GM12892 (cell line): ENCODE measurements at regions not wholly inside any gene's neighbourhood (a gene's known extent, or its start where the extent isn't known, plus 50 kb on each side); places are given as distances from the start of the nearest gene placed in this dataset.

ENCODE experiments used
- DNase-seq: peaks from one replicate; pipeline ENCODE4 v3.0.0; 2011; ENCODE audit not compliant: insufficient read length
- FAIRE-seq: peaks from 2 replicates; lab custom pipeline; 2011; peaks lifted over from hg19 to GRCh38; lab: Jason Lieb, UNC
- POLR2A ChIP-seq: IDR thresholded peaks from 2 replicates; pipeline ENCODE4 v1.6.1; 2011; ENCODE audit warnings: low read depth, low read length, control low read depth
- POLR2AphosphoS5 ChIP-seq: IDR thresholded peaks from 2 replicates; pipeline ENCODE4 v1.6.1; 2011; ENCODE audit warnings: low read depth, low read length, control low read depth
- TAF1 ChIP-seq: IDR thresholded peaks from 2 replicates; pipeline ENCODE4 v1.6.1; 2011; ENCODE audit warnings: low read depth, mild to moderate bottlenecking, control low read depth, low read length, borderline replicate concordance

DNA sequence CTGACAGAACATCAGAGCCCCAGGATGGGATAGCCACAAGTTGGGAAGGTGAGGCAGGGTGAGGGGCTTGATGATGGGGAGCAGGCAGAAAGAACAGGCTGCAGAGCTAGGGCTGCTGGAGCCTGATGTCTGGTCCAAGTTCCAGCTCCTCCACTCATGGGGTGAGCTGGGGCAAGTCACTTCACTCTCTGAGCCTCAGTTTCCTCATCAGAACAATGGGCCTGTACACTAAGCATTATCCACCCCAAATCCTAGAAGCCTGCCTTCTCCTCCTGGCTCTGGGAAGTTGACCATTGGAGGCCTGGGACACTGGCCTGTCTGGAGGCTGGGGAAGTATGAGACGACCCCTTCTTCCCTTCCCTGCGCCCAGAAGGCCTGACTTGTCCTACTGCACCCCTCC, 51.8 kb upstream of the PSD2 start:
- FAIRE-seq (no peak), DNase-seq (no peak)
- TF ChIP-seq TAF1 (no peak), POLR2AphosphoS5 (no peak), POLR2A (no peak)

- no peak for FAIRE-seq
- no peak for DNase-seq
- no peak for TF ChIP-seq TAF1
- no peak for TF ChIP-seq POLR2A
- no peak for TF ChIP-seq POLR2AphosphoS5
Measured at GRCh38 chr5:139744471-139745131, 51.0 kb upstream of the PSD2 start.

DNA sequence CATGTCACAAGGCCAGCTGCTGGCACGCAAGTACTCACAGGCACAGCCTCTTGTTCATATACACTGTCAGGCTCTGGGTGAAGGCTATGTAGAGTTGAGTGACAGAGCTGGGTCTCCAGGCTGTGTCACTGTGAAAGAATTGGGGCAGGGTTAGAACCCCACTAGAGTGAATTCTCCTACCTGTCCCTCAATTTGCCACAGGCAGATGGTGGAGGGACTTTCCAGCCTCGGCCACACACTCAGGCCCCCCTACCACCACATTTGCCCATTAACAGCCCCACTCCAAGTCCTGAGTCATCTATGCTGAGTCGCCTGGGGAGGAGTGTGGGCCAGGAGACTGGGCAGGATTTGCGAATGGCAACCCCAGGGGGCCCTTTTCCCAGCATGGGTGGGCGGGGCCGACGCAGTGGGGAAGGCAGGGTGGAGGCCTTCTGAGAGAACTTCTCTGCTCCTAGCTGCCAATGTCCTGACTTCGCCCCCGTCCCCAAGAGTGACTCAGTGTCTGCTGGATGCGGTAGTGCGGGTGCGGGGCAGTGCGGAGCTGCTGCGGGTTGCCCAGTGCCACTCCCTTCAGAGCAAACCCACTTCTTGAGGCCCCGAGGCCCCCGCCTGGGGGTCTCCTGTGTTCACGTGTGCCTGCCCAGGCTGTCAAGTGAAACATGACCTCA, 50.3 kb upstream of the PSD2 start:
- FAIRE-seq: no peak
- TF ChIP-seq TAF1 (no peak), POLR2AphosphoS5 (no peak), POLR2A (no peak)
- DNase-seq: no peak

DNA sequence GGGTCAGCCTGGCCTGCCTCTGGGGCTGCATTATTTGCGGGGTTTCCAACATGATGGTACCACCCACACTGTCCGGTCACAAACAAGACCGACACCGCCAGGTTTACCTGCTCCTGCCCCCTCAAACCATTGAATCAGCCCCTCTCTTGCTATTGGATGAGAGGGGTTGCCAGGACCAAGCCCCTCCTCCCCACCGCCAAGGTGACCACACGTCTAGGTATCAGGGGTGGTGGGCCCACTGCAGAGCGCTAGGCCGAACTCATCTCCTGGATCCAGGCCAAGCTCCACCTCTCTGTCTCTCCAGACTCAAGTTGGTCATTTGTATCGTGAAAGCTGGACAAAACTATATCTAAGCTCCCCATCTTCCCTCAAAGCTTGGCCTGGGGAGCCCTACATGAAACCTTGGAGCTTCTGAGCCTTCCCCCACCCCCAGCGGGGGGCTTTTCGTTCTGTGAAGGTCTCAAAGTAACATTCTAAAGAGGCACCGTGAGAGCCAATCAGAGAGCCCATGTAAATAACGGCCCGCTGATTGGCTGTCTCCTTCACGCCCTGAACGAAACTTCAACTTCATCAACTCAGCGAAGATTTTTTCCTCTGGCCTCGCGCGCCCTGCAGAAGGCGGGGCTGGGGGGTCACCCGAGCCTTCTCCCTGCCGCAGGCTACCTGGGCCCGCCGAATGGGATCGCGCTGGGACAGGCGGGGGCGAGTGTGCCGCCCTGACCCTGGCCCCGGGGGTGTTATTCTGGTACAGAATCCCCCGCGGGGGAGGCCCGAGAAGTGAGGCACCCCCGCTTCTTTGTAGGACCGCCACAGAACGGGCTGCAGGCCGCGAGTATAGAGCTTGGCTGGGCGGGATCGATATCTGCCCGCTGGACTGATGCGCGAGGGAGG, 49.6 kb upstream of the PSD2 start:
- DNase-seq (no peak), FAIRE-seq (peak; percentile 69)
- TF ChIP-seq POLR2A (no peak), TAF1 (no peak), POLR2AphosphoS5 (no peak)
